GM12891 (cell line): ENCODE measurements at regions not wholly inside any gene's neighbourhood (a gene's known extent, or its start where the extent isn't known, plus 50 kb on each side); places are given as distances from the start of the nearest gene placed in this dataset.

Source experiments
- DNase-seq: peaks from one replicate; pipeline ENCODE4 v3.0.0; 2011; ENCODE audit warnings: low spot score; ENCODE audit not compliant: insufficient read length
- FAIRE-seq: peaks from 2 replicates; lab custom pipeline; 2011; peaks lifted over from hg19 to GRCh38; lab: Jason Lieb, UNC
- PAX5 ChIP-seq: IDR thresholded peaks from 2 replicates; pipeline ENCODE4 v1.6.1; 2011; ENCODE audit warnings: low read length, moderate library complexity, mild to moderate bottlenecking; ENCODE audit not compliant: insufficient read depth, severe bottlenecking
- POLR2A ChIP-seq: IDR thresholded peaks from 2 replicates; pipeline ENCODE4 v1.6.1; 2011; ENCODE audit warnings: low read depth, low read length, control low read depth
- POLR2AphosphoS5 ChIP-seq: IDR thresholded peaks from 2 replicates; pipeline ENCODE4 v1.6.1; 2011; ENCODE audit warnings: low read depth, low read length, control low read depth
- POU2F2 ChIP-seq: IDR thresholded peaks from 2 replicates; pipeline ENCODE4 v1.6.1; 2011; ENCODE audit warnings: low read depth, mild to moderate bottlenecking, control low read depth, low read length, moderate library complexity
- SPI1 ChIP-seq: IDR thresholded peaks from 2 replicates; pipeline ENCODE4 v1.6.1; 2011; ENCODE audit warnings: low read depth, low read length, control low read depth
- TAF1 ChIP-seq: IDR thresholded peaks from 2 replicates; pipeline ENCODE4 v1.6.1; 2011; ENCODE audit warnings: low read depth, low read length, control low read depth

DNA sequence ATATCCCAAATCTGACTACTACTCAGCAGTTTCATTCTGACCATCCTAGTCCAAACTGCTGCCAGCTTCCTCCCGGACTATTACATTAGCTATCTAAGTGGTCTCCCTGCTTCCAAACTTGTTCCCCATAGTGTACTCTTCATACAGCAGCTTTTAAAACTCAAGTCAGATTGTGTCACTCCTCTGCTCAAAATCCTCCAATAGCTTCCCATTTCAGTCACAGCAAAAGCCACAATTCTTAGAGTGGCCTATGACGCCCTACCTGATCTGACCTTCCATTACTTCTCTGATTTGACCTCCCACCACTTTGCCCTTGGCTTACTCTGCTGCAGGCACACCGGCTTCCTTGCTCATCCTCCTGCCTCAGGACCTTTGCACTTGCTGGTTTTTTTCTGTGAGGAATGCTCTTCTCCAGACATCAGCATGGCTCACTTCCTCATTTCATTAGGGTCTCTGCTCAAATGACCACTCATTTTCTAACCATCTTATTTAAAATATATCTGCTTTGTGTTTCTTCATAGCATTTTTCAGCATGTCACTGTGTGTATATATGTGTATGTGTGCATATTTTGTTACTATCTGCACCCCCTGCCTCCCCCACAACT, 111.1 kb upstream of the DTNBP1 start:
- FAIRE-seq (peak; percentile 16), DNase-seq (no peak)

DNA sequence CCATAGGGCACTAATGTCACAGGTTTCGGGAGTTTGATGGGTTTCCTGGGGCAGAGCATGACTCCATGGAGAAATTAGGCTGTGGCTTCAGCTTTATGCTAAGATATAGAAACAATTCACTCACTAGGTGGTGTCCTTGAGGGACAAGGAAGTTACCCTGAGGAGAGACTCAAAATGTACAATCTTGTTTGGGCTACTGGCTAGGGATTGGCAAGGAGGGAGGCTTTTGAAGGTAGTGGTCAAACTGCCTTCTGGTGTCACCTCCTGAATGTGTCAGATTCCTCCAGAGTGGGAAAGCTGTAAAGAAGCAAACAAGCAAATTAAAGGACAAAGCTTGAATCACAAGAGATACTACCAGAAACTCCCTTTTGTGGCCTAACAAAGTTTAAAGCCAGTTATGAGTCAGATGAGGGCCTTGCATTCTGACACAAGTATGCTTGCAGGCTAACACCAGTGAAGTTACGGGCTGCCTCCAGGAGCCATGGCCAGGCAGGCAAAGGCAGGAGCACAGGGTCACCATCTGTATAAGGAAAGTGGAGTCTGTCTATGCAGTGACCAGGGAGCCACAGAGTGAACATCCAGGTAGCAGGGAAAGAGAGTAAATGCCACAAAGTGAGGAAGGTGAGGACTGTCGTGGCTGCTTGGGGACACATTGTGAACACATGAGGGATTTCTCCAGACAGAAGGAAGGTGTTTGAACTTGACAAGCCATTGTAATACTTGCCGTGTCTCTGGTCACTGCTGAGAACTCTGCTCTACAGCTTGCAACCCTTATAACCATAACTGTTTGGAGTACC, 107.7 kb upstream of the DTNBP1 start:
- DNase-seq (peak; percentile 16), FAIRE-seq (peak; percentile 85)
- no peak for TF ChIP-seq POLR2A
- TF ChIP-seq POU2F2 = 0 out of 2 replicates have a peak, but pooled peaks have one; percentile 35
- TF ChIP-seq SPI1 = no peak
- TF ChIP-seq PAX5 = no peak

More for the DNA sequence above, 111.1 kb upstream of the DTNBP1 start:
- TF ChIP-seq SPI1 (peak; percentile 90), PAX5 (no peak), POLR2A (no peak), TAF1 (no peak)

DNA sequence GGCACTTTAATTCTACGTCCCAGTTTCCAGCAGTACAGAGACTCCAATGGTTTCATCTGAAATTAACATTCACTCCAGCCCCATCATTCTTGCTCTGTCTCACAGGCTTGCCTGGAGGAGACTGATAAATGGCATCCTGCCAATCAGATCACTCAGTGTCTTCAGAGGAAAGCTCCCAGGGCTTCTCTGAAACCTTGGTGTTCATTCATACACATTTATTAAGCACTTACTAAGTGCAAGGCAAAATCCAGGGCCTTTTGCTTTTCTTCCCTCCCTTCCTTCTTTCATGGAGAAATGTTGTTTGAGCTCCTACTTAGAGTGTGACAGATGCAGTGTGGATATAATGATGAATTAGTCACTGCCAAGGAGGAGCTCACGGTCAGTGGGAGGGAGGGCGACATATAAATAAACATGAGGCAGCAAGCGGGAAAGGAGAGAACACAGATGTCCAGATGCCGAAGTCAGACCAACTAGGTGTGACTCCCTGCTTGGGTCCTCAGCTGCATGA, 106.7 kb upstream of the DTNBP1 start:
- TF ChIP-seq PAX5 = no peak
- no peak for TF ChIP-seq POLR2A
- no peak for TF ChIP-seq POLR2AphosphoS5
- no peak for TF ChIP-seq TAF1
- TF ChIP-seq SPI1 = no peak
- no peak for TF ChIP-seq POU2F2
- DNase-seq (no peak), FAIRE-seq (peak; percentile 31)

DNA sequence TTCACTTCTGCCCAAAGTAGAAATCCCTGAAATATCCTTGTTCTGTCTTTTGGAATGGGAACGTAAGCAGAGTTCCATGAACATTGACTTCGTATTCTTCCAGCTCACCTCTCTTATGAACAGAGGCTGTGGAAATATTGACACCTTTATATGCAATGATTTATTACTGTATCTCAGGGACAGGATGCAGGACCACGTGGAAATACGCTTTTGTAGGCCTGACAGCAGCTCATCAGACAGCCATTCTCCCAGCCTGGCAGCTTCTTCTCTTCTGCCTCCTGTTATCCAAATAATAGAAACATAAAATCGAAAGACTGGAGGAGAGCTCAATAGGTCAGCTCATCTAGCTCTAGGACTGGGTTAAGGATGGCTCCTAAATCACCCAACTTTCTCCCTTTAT, 106.2 kb upstream of the DTNBP1 start:
- DNase-seq (no peak), FAIRE-seq (no peak)
- TF ChIP-seq PAX5 (no peak), TAF1 (no peak), POLR2A (no peak), SPI1 (no peak), POLR2AphosphoS5 (no peak), POU2F2 (no peak)

- no peak for DNase-seq
- TF ChIP-seq TAF1 (no peak), PAX5 (no peak), POLR2AphosphoS5 (no peak), POU2F2 (no peak), POLR2A (no peak), SPI1 (no peak)
Measured at GRCh38 chr6:15763837-15764236, 101.0 kb upstream of the DTNBP1 start.

GRCh38 chr6:15763364-15763763, 100.5 kb upstream of the DTNBP1 start:
- TF ChIP-seq POLR2A (no peak), POU2F2 (no peak), TAF1 (no peak), POLR2AphosphoS5 (no peak), PAX5 (no peak), SPI1 (no peak)
- FAIRE-seq = no peak
- no peak for DNase-seq

More at GRCh38 chr6:15763837-15764236, 101.0 kb upstream of the DTNBP1 start:
- no peak for FAIRE-seq

DNA sequence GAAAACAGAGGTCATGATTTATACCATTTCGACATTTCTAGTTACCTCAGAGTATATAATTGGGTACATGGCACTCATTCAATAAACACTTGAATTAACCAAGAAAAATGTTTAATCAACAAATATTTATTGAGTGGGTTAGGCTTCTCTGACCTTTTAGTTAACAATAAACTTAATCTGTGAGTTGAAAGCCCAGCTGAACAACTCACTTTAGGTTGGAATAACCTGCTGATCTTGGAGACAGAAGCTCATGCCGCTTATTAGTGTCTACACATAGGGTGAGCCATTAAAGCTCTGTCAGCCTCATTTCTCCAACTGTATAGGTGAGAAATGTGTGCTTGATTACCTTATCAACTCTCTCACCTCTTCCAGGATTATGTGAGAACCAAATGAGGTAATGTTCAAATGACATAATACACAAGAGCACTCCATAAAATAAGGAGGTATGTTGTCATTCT, 98.2 kb upstream of the DTNBP1 start:
- TF ChIP-seq SPI1 (no peak), POLR2A (no peak), POLR2AphosphoS5 (no peak), PAX5 (no peak)
- no peak for FAIRE-seq
- no peak for DNase-seq

DNA sequence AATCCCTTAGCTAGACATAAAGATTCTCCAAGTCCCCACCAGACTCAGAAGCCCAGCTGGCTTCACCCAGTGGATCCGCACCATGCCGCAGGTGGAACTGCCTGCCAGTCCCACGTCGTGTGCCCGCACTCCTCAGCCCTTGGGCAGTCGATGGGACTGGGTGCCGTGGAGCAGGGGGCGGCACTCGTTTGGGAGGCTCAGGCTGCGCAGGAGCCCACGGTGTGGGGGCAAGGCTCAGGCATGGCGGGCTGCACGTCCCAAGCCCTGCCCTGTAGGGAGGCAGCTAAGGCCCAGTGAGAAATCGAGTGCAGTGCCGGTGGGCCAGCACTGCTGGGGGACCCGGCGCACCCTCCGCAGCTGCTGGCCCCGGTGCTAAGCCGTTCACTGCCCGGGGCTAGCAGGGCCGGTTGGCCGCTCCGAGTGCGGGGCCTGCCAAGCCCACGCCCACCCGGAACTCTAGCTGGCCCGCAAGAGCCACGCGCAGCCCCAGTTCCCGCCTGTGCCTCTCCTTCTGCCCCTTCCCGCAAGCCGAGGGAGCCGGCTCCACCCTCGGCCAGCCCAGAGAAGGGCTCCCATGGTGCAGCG, 95.9 kb upstream of the DTNBP1 start:
- FAIRE-seq (no peak), DNase-seq (no peak)
- TF ChIP-seq POLR2A = no peak
- TF ChIP-seq POLR2AphosphoS5 = no peak
- no peak for TF ChIP-seq PAX5
- TF ChIP-seq TAF1 = no peak
- no peak for TF ChIP-seq POU2F2
- TF ChIP-seq SPI1 = no peak

GRCh38 chr6:15755526-15755925, 92.7 kb upstream of the DTNBP1 start:
- FAIRE-seq (no peak), DNase-seq (no peak)
- no peak for TF ChIP-seq POLR2A
- no peak for TF ChIP-seq POU2F2

DNA sequence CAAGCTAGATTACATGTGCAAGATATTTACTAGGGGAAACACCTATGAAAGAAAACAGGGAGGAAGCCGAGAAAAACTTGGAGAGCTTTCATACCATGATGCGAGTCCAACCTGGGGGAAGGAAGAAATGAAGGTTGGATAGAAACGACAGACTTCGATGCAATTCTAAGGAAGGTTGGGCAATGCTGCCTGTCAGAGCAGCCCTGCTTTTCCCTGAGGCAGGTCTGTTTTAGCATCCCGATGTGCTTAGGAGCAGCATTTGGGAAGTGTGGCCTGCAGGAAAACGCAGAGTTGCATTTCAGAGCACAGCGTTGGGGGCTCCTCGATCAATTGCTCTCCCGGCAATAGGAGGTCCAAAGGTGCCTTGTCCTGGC, 91.9 kb upstream of the DTNBP1 start:
- TF ChIP-seq SPI1 (no peak), TAF1 (no peak), POLR2AphosphoS5 (no peak), PAX5 (no peak), POU2F2 (no peak), POLR2A (no peak)
- DNase-seq = no peak
- no peak for FAIRE-seq
